Ovary (tissue), 3 donors: ENCODE measurements at regions not wholly inside any gene's neighbourhood (a gene's known extent, or its start where the extent isn't known, plus 50 kb on each side); places are given as distances from the start of the nearest gene placed in this dataset.

Experiments
- EP300 ChIP-seq: sonication (generic); formaldehyde crosslinking; IDR thresholded peaks from one replicate; pipeline ENCODE4 v1.6.1; 2017; ENCODE audit warnings: antibody characterized with exemption
- TF ChIP-seq, protein P1 (sequence below), 3 donors: fragments of 450-650 bp in 2 of 3; fragments of 200-600 bp in 1 of 3; IDR thresholded peaks; one replicate each; pipeline versions ENCODE4 v1.5.1 to v1.8.0; 2016 to 2022; ENCODE audit warnings: antibody characterized with exemption in 3 of 3, mild to moderate bottlenecking in 1 of 3
- donor health status: DM: no; HTN: no; CAD: no.

DNA sequence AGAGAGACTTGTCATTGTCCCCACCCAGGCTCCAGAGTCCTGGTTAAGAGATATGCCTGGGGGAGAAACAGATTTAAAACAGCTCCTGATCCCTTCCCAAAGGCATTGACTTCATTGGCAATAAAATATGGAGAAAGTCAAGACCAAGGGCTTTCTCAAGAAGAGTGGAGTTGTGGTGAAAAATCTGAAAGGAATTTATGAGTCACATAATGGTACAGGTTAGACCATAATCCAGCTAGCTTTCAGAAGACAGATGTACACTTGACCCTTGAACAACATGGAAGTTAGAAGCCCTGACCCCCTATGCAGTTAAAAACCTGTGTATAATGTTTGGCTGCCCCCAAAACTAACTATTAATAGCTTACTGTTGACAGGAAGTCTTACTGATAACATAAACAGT, 599.1 kb upstream of the SOX11 start:
- TF ChIP-seq, protein P1, sequence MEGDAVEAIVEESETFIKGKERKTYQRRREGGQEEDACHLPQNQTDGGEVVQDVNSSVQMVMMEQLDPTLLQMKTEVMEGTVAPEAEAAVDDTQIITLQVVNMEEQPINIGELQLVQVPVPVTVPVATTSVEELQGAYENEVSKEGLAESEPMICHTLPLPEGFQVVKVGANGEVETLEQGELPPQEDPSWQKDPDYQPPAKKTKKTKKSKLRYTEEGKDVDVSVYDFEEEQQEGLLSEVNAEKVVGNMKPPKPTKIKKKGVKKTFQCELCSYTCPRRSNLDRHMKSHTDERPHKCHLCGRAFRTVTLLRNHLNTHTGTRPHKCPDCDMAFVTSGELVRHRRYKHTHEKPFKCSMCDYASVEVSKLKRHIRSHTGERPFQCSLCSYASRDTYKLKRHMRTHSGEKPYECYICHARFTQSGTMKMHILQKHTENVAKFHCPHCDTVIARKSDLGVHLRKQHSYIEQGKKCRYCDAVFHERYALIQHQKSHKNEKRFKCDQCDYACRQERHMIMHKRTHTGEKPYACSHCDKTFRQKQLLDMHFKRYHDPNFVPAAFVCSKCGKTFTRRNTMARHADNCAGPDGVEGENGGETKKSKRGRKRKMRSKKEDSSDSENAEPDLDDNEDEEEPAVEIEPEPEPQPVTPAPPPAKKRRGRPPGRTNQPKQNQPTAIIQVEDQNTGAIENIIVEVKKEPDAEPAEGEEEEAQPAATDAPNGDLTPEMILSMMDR (IDR thresholded peaks at IDR 0.05) = no peak
- TF ChIP-seq EP300 = no peak
